Dermis microvascular lymphatic vessel endothelial cell (primary cell): ENCODE measurements at regions not wholly inside any gene's neighbourhood (a gene's known extent, or its start where the extent isn't known, plus 50 kb on each side); places are given as distances from the start of the nearest gene placed in this dataset.
A peak's percentile ranks its signal among the peaks of the same experiment; 100 is the strongest.
"Not testable (repeated sequence)": the region's sequence is repeated elsewhere in the genome, so short reads cannot be mapped to it uniquely, and the experiment has no call there.

Experiments
- DNase-seq, 2 donors: peaks; one replicate each; pipeline versions ENCODE4 v3.0.0 to v3.0.0-alpha.2; 2010; ENCODE audit warnings: low read depth in 2 of 2

- no peak for DNase-seq
Observed at GRCh38 chr4:38330936-38331335, 333.1 kb upstream of the KLF3 start.

GRCh38 chr4:38332699-38333098, 331.3 kb upstream of the KLF3 start:
- DNase-seq: no peak

GRCh38 chr4:38333219-38333618, 330.8 kb upstream of the KLF3 start:
- no peak for DNase-seq

GRCh38 chr4:38334791-38335190, 329.2 kb upstream of the KLF3 start:
- DNase-seq: no peak

DNA sequence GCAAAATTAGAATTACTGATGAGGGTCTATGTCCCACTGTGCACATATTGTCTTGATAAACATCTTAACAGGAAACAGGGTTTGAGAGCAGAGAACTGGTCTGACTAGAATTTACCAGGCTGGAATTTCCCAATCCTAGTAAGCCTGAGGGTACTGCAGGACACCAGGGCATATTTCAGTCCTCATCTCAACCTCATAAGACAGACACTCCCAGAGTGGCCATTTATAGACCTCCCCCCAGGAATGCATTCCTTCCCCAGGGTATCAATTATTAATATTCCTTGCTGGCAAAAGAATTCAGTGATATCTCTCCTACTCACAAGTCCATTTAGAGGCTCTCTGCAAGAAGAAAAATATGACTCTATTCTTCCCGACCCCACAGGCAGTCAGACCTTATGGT, 325.1 kb upstream of the KLF3 start:
- not testable (repeated sequence) for DNase-seq

- DNase-seq: no peak
Observed at GRCh38 chr4:38343608-38344007, 320.4 kb upstream of the KLF3 start.

DNA sequence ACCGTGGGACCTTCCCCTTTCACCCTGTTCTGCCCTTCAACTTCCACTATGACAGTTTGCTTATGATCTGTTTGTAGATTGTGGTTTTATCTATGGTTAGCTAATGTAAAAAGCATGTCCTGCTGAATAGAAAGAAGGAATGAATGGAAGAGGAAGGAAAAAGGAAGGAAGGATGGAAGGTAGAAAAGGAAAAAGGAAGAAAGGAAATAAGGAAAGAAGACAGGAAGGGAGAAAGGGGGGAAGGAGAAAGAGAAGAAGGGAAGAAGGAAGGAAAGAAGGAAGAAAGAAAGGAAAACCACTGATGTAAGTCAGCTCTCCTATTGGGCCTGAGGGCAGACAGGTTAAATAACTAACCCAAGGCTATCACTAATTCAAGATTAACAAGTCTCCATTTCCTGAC, 319.1 kb upstream of the KLF3 start:
- DNase-seq: no peak

DNA sequence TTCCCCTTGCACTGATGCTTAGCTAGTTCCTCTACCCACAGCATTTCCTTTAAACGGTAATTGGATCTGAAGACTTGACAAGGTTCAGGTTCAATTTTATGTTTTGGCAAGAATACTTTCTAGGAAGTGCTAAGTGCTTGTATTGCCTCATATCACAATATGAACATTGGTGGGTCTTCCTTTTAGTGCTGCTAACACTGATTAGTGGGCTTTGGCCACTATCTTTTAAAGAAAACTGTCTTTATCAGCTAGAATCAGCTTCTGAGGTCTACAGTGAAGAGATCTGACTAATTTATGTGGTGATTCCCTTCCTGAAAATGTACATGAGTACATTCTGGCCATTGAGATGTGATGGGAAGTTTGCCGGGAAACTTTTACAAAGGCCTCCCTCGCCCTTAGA, 316.7 kb upstream of the KLF3 start:
- DNase-seq: no peak

DNA sequence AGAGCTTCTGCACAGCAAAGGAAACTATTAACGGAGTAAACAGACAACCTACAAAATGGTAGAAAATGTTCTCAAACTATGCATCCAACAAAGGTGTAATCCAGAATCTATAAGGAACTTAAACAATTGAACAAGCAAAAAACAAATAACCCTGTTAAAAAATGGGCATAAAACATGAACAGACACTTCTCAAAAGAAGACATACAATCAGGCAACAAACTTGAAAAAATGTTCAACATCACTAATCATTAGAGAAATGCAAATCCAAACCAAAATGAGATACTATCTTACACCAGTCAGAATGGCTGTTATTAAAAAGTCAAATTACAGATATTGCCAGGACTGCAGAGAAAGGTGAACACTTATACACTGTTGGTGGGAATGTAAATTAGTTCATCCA, 309.6 kb upstream of the KLF3 start:
- DNase-seq: no peak

- DNase-seq: no peak
Observed at GRCh38 chr4:38354872-38355271, 309.1 kb upstream of the KLF3 start.

DNA sequence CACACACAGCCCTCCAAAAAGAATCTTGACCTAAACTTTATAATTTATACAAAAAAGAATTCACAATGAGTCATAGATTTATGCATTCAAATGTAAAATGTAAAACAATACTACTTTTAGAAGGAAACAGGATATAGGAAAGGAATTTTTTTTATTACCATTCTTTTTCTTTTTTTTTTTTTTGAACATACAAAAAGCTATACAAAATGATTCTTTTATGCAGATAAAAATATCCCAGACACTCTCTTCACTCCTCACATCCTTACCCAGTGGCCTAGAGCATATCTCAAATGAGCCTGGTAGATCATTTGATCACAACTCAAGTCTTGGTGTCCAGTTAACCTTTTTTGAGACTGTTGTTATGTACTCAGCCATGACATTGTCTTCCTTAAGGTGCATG, 307.3 kb upstream of the KLF3 start:
- DNase-seq: peak in 1 of 2 donors; percentile 10

DNA sequence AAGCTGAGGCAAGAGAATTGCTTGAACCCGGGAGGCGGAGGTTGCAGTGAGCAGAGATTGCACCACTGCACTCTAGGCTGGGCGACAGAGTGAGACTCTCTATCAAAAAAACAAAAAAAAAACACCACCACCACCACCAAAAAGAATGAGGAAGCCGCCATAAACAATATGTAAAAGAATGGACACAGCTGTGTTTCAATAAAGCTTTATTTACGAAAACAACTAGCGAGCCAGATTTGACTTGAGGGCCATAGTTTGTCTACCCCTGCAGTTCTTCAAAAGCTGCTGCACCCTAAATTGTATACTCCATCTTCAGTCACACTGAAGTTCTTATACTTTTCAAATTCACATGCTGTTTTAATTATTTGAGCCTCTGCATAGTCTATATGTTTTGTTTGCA, 306.5 kb upstream of the KLF3 start:
- DNase-seq: no peak

DNA sequence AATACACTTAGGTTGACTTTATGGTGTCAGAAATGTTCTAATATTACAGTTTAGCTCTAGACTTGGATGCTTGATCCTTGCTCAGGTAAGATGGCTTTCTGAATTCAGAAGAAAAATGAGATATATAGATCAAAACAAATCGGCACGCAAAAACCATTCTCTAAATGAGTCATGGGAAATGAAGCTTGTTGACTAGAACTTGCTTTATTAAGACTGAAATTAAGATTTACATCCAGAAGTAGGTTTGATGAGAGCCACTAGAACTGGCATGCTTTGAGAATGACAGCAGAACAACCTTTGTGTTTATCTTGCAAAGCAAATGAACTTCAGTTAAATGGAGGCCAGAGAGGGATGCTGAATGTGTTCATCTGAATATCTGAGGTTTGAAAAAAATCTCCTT, 304.9 kb upstream of the KLF3 start:
- DNase-seq: no peak

GRCh38 chr4:38360201-38360600, 303.8 kb upstream of the KLF3 start:
- DNase-seq: no peak

- DNase-seq: no peak
Observed at GRCh38 chr4:38364383-38364963, 299.5 kb upstream of the KLF3 start.

DNA sequence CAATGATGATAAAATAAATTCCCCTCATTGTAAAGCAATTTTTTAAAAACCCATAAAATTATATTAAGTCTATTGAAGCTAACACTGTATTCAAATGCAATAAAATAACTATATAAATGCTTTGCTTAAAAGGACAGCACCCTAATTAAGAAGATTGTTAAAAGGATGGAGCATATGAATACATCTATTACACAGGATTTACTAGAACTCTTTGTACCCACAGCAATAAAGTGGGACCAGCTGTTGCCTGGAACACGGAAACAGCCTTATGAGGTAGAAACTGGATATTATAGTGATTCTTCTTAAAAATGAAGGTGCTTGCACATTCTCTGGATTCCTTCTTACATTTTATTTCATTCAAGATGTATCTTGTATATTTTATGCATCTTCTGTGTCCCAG, 298.7 kb upstream of the KLF3 start:
- DNase-seq: no peak

DNA sequence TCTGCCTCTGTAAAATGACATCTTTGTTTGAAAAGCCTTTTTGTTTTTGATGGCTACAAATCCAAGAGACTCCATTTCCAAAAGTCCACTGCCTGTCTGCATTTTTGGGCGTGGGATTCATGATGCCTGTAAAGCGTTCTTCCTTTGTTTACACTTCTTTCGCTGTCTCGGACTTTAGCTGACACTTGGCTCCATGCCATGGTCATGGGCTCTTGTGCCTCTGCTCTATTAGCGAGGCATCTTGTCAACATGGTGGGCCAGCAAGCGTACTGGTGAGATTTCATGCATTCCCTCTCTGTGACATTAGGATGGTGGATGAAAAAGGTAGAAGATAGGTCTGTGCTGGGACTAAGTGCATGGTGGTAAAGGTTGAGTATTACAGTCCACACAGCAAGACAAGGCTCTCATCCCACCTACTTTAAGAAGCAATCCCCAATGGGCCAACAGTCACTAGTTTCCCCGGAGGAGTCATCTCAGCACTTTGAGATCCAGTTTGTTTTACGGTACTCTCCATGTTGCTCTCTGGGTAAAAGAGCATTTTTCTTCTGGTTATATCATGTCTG, 298.2 kb upstream of the KLF3 start:
- DNase-seq: no peak

DNA sequence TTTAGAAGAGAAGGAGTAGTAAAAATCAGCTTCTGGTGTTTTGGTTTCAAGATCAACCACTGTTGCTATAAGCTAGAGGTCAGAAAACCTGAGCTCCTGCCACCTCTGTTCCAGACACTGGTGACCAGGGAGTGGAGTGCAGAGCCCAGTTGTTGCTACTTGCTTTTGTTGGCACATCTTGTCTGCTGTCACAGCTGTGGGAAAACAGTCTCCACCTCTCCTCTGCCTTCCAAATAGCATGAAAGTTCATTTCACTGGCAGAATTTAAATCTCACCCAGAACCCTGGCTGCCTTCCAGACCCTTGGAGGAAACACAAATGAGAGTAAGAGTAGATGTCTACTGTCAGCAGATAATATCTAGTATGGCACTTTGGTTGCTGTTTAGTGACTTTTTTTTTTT, 297.5 kb upstream of the KLF3 start:
- peak; percentile 38 to 44 for DNase-seq

DNA sequence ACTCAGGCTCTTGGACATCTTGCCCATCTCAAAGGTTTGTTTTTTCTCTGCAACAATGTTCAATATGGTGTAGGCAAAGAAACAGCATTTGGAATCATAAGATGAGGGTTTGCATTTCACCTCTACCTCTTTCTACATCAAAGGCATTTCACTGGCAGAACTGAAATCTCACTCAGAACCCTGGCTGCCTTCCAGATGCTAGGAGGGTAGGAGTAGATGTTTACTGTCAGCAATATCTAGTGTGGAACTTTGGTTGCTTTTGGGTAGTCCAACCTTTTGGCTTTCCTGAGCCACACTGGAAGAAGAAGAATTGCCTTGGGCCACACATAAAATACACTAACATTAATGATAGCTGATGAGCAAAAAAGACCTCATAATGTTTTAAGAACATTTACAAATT, 297.0 kb upstream of the KLF3 start:
- no peak for DNase-seq

DNA sequence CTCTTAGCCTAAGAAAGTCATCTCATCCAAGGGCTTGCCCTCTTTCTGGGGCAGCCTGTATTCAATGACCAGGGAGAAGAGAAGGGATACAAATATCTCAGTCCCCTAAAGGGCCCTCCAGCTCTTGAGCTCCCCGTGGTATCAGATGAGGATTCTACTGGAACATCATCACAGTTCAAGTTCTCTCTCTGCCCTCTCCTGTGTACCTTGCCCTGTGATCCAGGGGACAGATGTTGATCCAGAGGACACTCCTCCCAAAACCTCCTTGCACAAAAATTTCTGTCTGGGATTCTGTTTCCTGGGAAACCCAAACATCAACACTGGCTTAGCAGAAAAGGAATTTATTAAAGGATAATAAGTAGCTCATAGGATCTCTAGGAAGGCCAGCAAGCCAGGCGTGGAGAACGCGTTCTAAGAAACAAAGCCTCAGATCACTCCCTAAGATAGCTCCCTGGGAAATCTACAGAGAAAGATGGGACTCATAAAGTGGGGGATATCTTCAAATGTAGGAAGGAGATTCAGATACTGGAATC, 296.3 kb upstream of the KLF3 start:
- no peak for DNase-seq

GRCh38 chr4:38368613-38369012, 295.4 kb upstream of the KLF3 start:
- no peak for DNase-seq

- peak in 1 of 2 donors; percentile 40 for DNase-seq
Observed at GRCh38 chr4:38371391-38371851, 292.6 kb upstream of the KLF3 start.

GRCh38 chr4:38373375-38373774, 290.6 kb upstream of the KLF3 start:
- peak in 1 of 2 donors; percentile 7 for DNase-seq

DNA sequence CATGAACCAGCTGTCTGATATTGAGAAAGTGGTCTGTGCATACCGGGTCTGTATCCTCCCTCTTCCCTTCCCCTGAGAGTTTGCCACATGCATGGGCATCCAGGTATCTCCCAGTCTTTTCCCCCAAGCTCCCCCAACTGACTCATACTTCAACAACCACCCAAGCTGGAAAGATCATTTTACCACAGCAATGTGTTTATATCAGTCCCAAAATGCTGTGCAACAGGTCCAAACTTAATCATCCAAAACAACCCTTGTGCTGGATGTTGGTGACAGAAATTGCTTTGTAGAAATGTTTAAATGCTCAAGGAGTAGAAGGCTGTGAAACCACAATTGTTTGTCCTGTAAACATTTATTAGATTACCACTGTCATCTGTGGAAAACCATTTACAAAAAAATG, 286.8 kb upstream of the KLF3 start:
- no peak for DNase-seq
